ENCODE measurements at regions not wholly inside any gene's neighbourhood (a gene's known extent, or its start where the extent isn't known, plus 50 kb on each side); places are given as distances from the start of the nearest gene placed in this dataset.
"Not testable (repeated sequence)": the region's sequence is repeated elsewhere in the genome, so short reads cannot be mapped to it uniquely, and the experiment has no call there.

DNA sequence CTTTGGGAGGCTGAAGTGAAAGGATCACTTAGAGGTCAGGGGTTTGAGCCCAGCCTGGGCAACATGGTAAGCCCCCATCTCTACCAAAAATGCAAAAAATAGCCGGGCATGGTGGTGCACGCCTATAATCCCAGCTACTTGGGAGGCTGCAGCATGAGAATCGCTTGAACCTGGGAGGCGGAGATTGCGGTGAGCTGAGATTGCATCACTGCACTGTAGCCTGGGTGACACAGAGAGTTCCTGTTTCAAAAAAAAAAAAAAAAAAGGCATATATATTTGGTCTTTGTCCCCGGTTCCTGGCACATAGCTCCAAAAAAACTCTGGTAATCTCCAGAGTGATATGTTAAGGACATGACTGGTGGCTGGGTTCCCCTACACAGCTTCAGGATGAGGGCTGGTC is 147.3 kb downstream of the SEC23IP start:
- Mint-ChIP-seq H3K27me3 (ENCODE audit: insufficient read depth, low read depth) (no peaks in the 10 kb centered on the region), H3K36me3 (no peaks in the 10 kb centered on the region), H3K9me3 (peaks cover 5% of the 10 kb centered on the region), H3K27ac (no peak overlapping the region), H3K4me3 (no peak overlapping the region), H3K4me1 (peaks cover 7% of the 10 kb centered on the region)
- no peak for DNase-seq (ENCODE audit: low spot score)
- no peaks in the 10 kb centered on the region for H3K9me3 ChIP-seq (ENCODE audit: low read depth)
- no peak overlapping the region for H3K4me3 ChIP-seq
- H3K36me3 ChIP-seq, result no peaks in the 10 kb centered on the region
- H3F3A ChIP-seq (ENCODE audit: low read depth), result peaks cover 15% of the 10 kb centered on the region
- no peaks in the 10 kb centered on the region for H4K20me1 ChIP-seq (ENCODE audit: low read depth)
- H3K27ac ChIP-seq, result no peak overlapping the region
- no peak overlapping the region for H3K9ac ChIP-seq
- no peak overlapping the region for H3K4me2 ChIP-seq
- no peak overlapping the region for H2AFZ ChIP-seq (replicated peaks)
- no peaks in the 10 kb centered on the region for H3K79me2 ChIP-seq (ENCODE audit: low read depth)
- H3K4me1 ChIP-seq, result peaks cover 17% of the 10 kb centered on the region
- TF ChIP-seq, protein P1, sequence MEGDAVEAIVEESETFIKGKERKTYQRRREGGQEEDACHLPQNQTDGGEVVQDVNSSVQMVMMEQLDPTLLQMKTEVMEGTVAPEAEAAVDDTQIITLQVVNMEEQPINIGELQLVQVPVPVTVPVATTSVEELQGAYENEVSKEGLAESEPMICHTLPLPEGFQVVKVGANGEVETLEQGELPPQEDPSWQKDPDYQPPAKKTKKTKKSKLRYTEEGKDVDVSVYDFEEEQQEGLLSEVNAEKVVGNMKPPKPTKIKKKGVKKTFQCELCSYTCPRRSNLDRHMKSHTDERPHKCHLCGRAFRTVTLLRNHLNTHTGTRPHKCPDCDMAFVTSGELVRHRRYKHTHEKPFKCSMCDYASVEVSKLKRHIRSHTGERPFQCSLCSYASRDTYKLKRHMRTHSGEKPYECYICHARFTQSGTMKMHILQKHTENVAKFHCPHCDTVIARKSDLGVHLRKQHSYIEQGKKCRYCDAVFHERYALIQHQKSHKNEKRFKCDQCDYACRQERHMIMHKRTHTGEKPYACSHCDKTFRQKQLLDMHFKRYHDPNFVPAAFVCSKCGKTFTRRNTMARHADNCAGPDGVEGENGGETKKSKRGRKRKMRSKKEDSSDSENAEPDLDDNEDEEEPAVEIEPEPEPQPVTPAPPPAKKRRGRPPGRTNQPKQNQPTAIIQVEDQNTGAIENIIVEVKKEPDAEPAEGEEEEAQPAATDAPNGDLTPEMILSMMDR (IDR thresholded peaks at IDR 0.05), result no peak
- TF ChIP-seq EZH2phosphoT487 (IDR thresholded peaks at IDR 0.05) (no peak), EZH2 (IDR thresholded peaks at IDR 0.05) (no peak)
- H3K27me3 ChIP-seq, result no peaks in the 10 kb centered on the region

DNA sequence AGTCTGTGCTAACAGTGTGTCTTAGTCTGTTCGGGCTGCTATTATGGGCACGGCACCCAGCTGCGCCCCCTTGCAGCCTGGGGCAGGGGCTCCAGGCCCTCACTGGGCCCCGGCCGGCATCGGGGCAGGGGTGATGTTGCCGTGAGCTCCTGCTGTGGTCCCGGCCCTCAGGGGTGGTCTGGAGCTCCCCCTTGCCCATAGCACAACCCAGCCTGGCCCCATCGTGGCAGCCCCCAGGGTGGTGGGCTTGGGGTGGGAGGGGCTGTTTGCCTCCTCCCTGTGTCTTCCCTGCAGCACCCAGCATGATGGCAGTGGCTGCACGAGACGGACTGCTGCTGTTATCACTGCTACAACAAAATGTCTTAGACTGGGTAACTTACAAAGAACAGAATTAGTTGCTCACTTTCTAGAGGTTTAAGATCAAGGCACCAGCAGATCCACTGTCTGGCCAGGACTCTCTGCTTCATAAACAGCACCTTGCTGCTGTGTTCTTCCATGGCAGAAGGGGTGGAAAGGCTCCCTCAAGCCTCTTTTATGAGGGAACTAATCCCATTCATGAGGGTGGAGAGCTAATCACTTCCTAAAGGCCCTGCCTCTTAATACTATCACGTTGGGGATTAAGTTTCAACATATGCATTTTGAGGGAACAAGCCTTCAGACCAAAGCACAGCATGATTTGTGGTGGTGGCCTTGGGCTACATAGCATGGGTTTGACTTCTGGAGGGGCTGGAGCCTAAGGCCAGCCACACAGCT is 149.5 kb downstream of the SEC23IP start:
- no peak overlapping the region for H3K9ac ChIP-seq
- no peak overlapping the region for H3K27ac ChIP-seq
- DNase-seq (ENCODE audit: low spot score), result peak; percentile 55
- Mint-ChIP-seq H3K27ac (no peak overlapping the region), H3K36me3 (no peaks in the 10 kb centered on the region), H3K9me3 (peaks cover 5% of the 10 kb centered on the region), H3K27me3 (ENCODE audit: insufficient read depth, low read depth) (peaks cover 3% of the 10 kb centered on the region), H3K4me3 (no peak overlapping the region), H3K4me1 (peaks cover 7% of the 10 kb centered on the region)
- TF ChIP-seq, protein P1 (IDR thresholded peaks at IDR 0.05), result no peak
- TF ChIP-seq EZH2 (IDR thresholded peaks at IDR 0.05), result no peak
- TF ChIP-seq EZH2phosphoT487 (IDR thresholded peaks at IDR 0.05), result no peak
- no peaks in the 10 kb centered on the region for H3K9me3 ChIP-seq (ENCODE audit: low read depth)
- H3K79me2 ChIP-seq (ENCODE audit: low read depth), result no peaks in the 10 kb centered on the region
- H2AFZ ChIP-seq (replicated peaks), result no peak overlapping the region
- peak overlapping the region; percentile 59 for H3K4me2 ChIP-seq
- peaks cover 15% of the 10 kb centered on the region for H3F3A ChIP-seq (ENCODE audit: low read depth)
- no peaks in the 10 kb centered on the region for H3K36me3 ChIP-seq
- no peaks in the 10 kb centered on the region for H3K27me3 ChIP-seq
- no peaks in the 10 kb centered on the region for H4K20me1 ChIP-seq (ENCODE audit: low read depth)
- H3K4me1 ChIP-seq, result peaks cover 17% of the 10 kb centered on the region
- no peak overlapping the region for H3K4me3 ChIP-seq

DNA sequence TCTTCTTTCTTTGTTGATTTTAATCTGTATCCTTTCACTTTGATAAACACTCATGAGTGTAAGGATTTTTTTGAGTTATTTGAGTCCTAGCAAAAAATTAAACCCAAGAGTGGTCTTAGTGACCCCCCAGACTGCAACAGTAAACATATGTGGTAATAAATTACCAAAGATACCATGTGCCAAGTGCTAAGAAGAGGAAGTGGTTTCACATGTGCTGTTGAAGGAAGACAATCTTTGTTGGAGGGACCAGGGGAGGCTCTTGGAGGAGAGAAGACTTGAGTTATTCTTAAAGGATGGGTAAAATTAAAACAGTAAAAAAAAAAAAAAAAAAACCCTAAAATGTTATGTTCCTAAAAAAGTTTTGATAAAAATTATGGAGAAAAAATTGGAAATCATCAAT is 150.2 kb downstream of the SEC23IP start:
- peaks cover 15% of the 10 kb centered on the region for H3F3A ChIP-seq (ENCODE audit: low read depth)
- Mint-ChIP-seq H3K36me3 (no peaks in the 10 kb centered on the region), H3K9me3 (peaks cover 5% of the 10 kb centered on the region), H3K27ac (no peak overlapping the region), H3K4me1 (peaks cover 7% of the 10 kb centered on the region), H3K4me3 (no peak overlapping the region), H3K27me3 (ENCODE audit: insufficient read depth, low read depth) (peaks cover 4% of the 10 kb centered on the region)
- no peak overlapping the region for H3K4me2 ChIP-seq
- no peaks in the 10 kb centered on the region for H4K20me1 ChIP-seq (ENCODE audit: low read depth)
- H3K9me3 ChIP-seq (ENCODE audit: low read depth), result no peaks in the 10 kb centered on the region
- H3K79me2 ChIP-seq (ENCODE audit: low read depth), result no peaks in the 10 kb centered on the region
- H3K27ac ChIP-seq, result no peak overlapping the region
- no peak overlapping the region for H2AFZ ChIP-seq (replicated peaks)
- H3K4me3 ChIP-seq, result no peak overlapping the region
- no peaks in the 10 kb centered on the region for H3K27me3 ChIP-seq
- peaks cover 17% of the 10 kb centered on the region for H3K4me1 ChIP-seq
- no peak overlapping the region for H3K9ac ChIP-seq
- no peak for DNase-seq (ENCODE audit: low spot score)
- no peak for TF ChIP-seq EZH2phosphoT487 (IDR thresholded peaks at IDR 0.05)
- TF ChIP-seq, protein P1 (IDR thresholded peaks at IDR 0.05), result no peak
- no peak for TF ChIP-seq EZH2 (IDR thresholded peaks at IDR 0.05)
- H3K36me3 ChIP-seq, result no peaks in the 10 kb centered on the region

DNA sequence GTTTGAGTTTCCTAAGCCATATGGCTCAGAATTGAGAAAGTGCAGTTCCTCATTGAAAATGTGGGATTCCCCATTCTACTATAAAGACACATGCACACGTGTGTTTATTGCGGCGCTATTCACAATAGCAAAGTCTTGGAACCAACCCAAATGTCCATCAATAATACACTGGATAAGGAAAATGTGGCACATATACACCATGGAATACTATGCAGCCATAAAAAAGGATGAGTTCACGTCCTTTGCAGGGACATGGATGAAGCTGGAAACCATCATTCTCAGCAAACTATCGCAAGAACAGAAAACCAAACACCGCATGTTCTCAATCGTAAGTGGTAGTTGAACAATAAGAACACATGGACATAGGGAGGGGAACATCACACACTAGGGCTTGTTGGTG is 154.8 kb downstream of the SEC23IP start:
- H3K4me1 Mint-ChIP-seq; H3F3A ChIP-seq (ENCODE audit: low read depth); H3K4me3 ChIP-seq; H3K27ac ChIP-seq; H3K9me3 ChIP-seq (ENCODE audit: low read depth); H3K27me3 ChIP-seq; H3K36me3 ChIP-seq; H3K4me2 ChIP-seq; H3K79me2 ChIP-seq (ENCODE audit: low read depth); H4K20me1 ChIP-seq (ENCODE audit: low read depth); H3K27me3 Mint-ChIP-seq (ENCODE audit: insufficient read depth, low read depth); H3K9me3 Mint-ChIP-seq; H3K9ac ChIP-seq; H2AFZ ChIP-seq (replicated peaks); H3K4me3 Mint-ChIP-seq; H3K36me3 Mint-ChIP-seq; DNase-seq (ENCODE audit: low spot score); H3K27ac Mint-ChIP-seq: not testable (repeated sequence)
- peaks cover 19% of the 10 kb centered on the region for H3K4me1 ChIP-seq

Data from neural progenitor cell (in vitro differentiated cells).